Right forelimb (tissue), 1 donor: ENCODE measurements at regions not wholly inside any gene's neighbourhood (a gene's known extent, or its start where the extent isn't known, plus 50 kb on each side); places are given as distances from the start of the nearest gene placed in this dataset.
"Not testable (repeated sequence)": the region's sequence is repeated elsewhere in the genome, so short reads cannot be mapped to it uniquely, and the experiment has no call there.

Experiments used
- DNase-seq: peaks from one replicate; pipeline ENCODE4 v3.0.0-alpha.2; 2018

DNA sequence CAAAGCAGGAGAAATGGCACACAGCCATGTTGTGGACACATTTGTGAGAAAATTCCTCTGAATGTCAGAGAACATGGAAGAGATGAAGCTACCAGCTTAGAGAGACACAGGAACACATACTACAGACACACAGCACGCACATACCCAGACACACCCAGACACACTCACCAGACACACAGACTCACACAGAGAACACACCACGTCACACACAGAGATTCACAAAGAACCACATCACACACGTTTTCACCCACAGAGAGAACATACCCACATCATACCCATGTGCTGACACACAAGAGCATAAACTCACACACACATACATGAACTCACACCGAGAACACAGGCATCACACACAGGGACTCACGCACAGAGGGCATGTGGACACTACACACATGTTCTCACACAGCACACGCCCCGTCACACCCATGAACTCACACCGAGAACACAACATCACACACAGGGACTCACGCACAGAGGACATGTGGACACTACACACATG lies 124.9 kb downstream of the METRNL start:
- no peak for DNase-seq

DNA sequence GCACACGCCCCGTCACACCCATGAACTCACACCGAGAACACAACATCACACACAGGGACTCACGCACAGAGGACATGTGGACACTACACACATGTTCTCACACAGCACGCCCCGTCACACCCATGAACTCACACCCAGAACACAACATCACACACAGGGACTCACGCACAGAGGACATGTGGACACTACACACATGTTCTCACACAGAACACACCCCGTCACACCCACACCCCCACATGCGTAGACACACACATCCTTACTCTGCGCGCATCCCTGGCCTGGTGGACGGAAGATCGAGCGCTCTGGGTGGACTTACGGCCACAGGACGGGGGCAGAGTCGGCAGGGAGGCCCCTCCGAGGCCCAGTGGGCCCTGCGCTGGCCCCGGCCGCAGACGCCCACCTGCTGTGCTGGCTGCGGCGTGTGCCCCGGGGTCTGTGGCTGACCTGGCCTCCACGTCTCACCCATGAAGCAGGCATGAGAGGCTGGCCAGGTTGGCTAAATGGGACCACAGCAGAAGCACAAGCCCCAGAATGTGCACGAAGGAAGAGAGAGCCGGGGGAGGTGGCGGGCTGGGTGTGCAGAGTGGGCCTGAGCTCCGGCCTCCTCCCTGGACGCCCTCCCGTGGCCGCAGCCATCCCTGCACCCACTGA lies 125.5 kb downstream of the METRNL start:
- not testable (repeated sequence) for DNase-seq

DNA sequence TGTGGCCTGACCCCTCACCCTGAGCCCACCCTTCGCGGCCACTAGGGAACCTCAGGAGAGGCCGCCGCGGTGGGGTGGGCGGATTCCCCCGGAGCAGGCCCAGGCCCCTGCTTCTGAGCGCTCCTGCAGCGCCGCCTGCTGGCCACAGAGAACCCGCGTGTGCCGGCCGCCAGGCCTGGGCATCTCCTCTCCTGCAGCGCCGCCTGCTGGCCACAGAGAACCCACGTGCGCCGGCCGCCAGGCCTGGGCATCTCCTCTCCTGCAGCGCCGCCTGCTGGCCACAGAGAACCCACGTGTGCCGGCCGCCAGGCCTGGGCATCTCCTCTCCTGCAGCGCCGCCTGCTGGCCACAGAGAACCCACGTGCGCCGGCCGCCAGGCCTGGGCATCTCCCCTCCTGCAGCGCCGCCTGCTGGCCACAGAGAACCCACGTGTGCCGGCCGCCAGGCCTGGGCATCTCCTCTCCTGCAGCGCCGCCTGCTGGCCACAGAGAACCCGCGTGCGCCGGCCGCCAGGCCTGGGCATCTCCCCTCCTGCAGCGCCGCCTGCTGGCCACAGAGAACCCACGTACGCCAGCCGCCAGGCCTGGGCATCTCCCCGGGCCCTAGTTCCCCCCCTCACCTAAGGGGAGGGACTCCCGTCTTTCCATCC lies 126.1 kb downstream of the METRNL start:
- not testable (repeated sequence) for DNase-seq

DNA sequence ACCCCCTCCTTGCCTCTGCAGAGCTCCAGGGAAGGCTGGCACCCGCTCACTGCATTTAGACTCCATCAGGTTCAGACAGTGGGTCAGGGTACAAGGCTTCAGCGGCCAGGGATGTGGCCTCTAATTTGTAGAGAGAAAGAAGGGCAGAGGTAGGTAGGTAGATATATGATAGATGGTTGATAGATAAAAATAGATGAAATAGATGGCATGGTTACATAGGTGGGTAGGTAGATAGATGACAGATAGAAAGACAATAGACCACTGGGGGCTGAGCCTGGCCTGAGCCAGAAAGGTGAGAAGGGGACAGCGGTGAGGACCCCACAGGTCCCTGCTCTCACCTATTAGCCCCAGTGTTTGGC lies 126.6 kb downstream of the METRNL start:
- not testable (repeated sequence) for DNase-seq

DNA sequence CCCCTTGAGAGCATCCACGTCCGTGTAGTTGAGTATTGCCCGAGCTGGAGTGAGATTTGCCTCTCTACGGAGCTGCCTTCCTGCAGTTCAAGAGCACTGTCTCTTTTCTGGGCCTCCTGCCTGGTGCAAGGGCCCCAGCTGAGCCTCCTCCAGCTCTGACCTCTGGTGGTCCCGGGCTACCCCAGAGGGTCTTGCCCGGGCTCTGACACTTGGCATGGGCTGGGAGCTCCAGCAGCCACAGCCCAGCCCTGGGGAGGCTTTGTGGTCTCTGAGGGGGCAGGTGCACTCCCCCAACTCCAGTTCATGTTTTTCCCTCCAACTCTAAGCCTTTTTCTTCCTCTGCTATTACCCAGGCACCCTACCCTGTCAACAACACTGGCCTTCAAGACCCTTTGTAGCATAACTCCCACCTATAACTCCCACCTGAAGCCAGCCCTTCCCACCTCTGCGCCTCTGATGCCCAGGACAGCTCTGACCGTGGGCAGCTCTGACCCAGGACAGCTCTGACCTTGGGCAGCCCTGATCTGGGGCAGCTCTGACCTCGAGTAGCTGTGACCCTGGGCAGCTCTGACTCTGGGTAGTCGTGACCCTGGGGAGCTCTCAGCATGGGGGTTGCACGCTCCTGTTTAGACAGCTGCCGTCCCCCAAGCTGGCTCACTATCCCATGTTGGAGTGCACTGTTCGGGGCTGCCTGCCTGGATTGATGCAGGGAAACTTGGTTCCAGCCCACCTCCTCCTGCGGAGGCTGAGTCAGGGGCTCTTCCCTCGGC lies 127.6 kb downstream of the METRNL start:
- not testable (repeated sequence) for DNase-seq

DNA sequence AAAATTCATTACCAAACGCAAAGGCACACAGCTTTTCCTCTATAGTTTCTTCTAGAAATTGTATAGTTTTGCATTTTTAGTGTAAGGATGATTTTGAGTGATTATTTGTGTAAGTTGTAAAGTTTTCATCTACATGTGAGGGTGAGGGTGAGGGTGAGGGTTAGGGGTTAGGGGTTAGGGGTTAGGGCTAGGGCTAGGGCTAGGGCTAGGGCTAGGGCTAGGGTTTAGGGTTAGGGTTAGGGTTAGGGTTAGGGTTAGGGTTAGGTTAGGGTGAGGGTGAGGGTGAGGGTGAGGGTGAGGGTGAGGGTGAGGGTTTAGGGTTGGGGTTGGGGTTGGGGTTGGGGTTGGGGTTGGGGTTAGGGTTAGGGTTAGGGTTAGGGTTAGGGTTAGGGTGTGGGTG lies 167.6 kb downstream of the METRNL start:
- DNase-seq: peak; percentile 51
